Ishikawa (cell line): ENCODE measurements at regions not wholly inside any gene's neighbourhood (a gene's known extent, or its start where the extent isn't known, plus 50 kb on each side); places are given as distances from the start of the nearest gene placed in this dataset.

Source experiments
- CEBPB ChIP-seq: IDR thresholded peaks from 2 replicates; pipeline ENCODE4 v1.6.1; 2012
- CREB1 ChIP-seq: IDR thresholded peaks from 2 replicates; pipeline ENCODE4 v1.6.1; 2012; ENCODE audit warnings: low read depth
- EGR1 ChIP-seq: IDR thresholded peaks from 2 replicates; pipeline ENCODE4 v1.6.1; 2012
- EP300 ChIP-seq: IDR thresholded peaks from 2 replicates; pipeline ENCODE4 v1.6.1; 2012; ENCODE audit warnings: borderline replicate concordance
- FOXM1 ChIP-seq: IDR thresholded peaks from 2 replicates; pipeline ENCODE4 v1.6.1; 2012; ENCODE audit warnings: low read depth, borderline replicate concordance
- NFIC ChIP-seq: IDR thresholded peaks from 2 replicates; pipeline ENCODE4 v1.6.1; 2012
- RAD21 ChIP-seq: IDR thresholded peaks from 2 replicates; pipeline ENCODE4 v1.6.1; 2012; ENCODE audit warnings: low read depth
- REST ChIP-seq: IDR thresholded peaks from 2 replicates; pipeline ENCODE4 v1.6.1; 2012; ENCODE audit warnings: low read depth, mild to moderate bottlenecking
- TAF1 ChIP-seq: IDR thresholded peaks from 2 replicates; pipeline ENCODE4 v1.6.1; 2012; ENCODE audit warnings: low read depth, mild to moderate bottlenecking
- TCF12 ChIP-seq: IDR thresholded peaks from 2 replicates; pipeline ENCODE4 v1.6.1; 2012; ENCODE audit warnings: low read depth
- TEAD4 ChIP-seq: IDR thresholded peaks from 2 replicates; pipeline ENCODE4 v1.6.1; 2012
- YY1 ChIP-seq: IDR thresholded peaks from 2 replicates; pipeline ENCODE4 v1.6.1; 2012; ENCODE audit warnings: low read depth
- ZBTB7A ChIP-seq: IDR thresholded peaks from 2 replicates; pipeline ENCODE4 v1.6.1; 2012; ENCODE audit warnings: low read depth
- TF ChIP-seq, protein P1 (sequence below): IDR thresholded peaks from 2 replicates; pipeline ENCODE4 v1.6.1; 2012
- TF ChIP-seq, protein P2 (sequence below): IDR thresholded peaks from 2 replicates; pipeline ENCODE4 v1.6.1; 2012

- TF ChIP-seq TCF12 (no peak), RAD21 (no peak), ZBTB7A (no peak), YY1 (no peak), TAF1 (no peak), NFIC (no peak), REST (no peak), FOXM1 (no peak), EGR1 (no peak), CREB1 (no peak), CEBPB (no peak), TEAD4 (no peak), EP300 (no peak)
- TF ChIP-seq, protein P1, sequence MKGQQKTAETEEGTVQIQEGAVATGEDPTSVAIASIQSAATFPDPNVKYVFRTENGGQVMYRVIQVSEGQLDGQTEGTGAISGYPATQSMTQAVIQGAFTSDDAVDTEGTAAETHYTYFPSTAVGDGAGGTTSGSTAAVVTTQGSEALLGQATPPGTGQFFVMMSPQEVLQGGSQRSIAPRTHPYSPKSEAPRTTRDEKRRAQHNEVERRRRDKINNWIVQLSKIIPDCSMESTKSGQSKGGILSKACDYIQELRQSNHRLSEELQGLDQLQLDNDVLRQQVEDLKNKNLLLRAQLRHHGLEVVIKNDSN, result no peak
- TF ChIP-seq, protein P2, sequence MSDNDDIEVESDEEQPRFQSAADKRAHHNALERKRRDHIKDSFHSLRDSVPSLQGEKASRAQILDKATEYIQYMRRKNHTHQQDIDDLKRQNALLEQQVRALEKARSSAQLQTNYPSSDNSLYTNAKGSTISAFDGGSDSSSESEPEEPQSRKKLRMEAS, result no peak
Observed at GRCh38 chr1:30225357-30225756, 498.0 kb downstream of the MATN1 start.

GRCh38 chr1:30219675-30220074, 503.7 kb downstream of the MATN1 start:
- TF ChIP-seq TCF12 (no peak), YY1 (no peak)

DNA sequence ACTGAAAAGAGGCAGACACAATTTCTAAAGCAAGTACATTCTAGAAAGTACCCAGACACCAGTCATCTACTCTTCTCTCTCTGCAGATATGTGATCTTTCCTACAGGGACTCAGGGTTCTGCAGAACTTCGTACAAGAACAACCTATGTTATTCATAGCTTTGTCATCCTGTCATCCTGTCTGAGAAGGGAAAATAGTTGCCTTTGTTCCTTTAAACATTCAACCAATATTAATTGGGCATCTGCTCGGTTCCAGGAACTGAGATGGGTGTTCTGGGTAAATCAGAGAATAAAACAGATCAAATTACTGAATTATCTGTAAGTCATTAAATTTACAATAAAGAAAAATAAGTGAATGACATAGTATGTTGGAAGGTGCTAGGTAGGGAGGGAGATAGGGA, 504.9 kb downstream of the MATN1 start:
- TF ChIP-seq FOXM1, result no peak

DNA sequence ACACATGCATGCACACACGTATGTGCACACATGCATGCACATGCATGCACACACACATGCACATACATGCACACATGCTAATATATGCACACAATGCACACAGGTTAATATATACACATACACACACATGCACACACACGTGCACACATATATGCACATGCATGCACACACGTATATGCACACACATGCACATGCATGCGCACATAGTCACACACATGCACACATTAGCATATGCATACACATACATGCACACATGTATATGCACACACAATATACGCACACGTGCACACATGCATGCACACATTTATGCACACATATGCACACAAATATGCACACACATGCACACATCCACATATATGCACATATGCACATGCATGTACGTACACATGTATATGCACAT, 506.8 kb downstream of the MATN1 start:
- TF ChIP-seq, protein P1, result no peak
- no peak for TF ChIP-seq FOXM1
- no peak for TF ChIP-seq NFIC
- TF ChIP-seq REST, result no peak
- TF ChIP-seq YY1, result no peak
- TF ChIP-seq CEBPB, result no peak
- no peak for TF ChIP-seq TCF12
- TF ChIP-seq EGR1, result no peak
- no peak for TF ChIP-seq TAF1
- TF ChIP-seq, protein P2, result no peak
- no peak for TF ChIP-seq TEAD4
- no peak for TF ChIP-seq ZBTB7A

GRCh38 chr1:30213936-30214335, 509.4 kb downstream of the MATN1 start:
- no peak for TF ChIP-seq TAF1

GRCh38 chr1:30201015-30201414, 522.4 kb downstream of the MATN1 start:
- TF ChIP-seq FOXM1 (no peak), YY1 (no peak), EP300 (no peak), TEAD4 (no peak), TAF1 (no peak), NFIC (no peak), ZBTB7A (no peak), CREB1 (no peak), EGR1 (no peak), TCF12 (no peak), CEBPB (no peak), RAD21 (no peak), REST (no peak)
- TF ChIP-seq, protein P2, result no peak
